ENCODE measurements at regions not wholly inside any gene's neighbourhood (a gene's known extent, or its start where the extent isn't known, plus 50 kb on each side); places are given as distances from the start of the nearest gene placed in this dataset.

DNA sequence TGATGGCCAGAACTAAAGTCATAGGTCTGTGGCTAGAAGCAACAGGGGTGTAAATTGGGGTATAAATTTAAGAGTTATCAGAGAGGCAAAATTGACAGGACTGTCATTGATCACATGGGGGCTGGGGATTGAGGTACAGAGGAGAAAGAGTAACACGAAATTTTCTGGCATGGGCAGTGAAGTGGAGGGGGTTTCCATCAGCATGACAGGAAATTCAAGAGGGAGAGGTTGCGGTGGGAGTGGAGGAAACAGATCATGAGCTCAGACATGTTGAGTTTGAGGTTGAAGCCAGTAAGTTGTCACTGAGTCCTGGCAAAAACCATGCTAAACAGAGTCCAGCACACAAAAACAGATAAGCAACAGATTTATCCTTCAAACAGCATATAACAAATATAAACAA lies 192.1 kb upstream of the TSC22D1 start:
- TF ChIP-seq, protein P1, sequence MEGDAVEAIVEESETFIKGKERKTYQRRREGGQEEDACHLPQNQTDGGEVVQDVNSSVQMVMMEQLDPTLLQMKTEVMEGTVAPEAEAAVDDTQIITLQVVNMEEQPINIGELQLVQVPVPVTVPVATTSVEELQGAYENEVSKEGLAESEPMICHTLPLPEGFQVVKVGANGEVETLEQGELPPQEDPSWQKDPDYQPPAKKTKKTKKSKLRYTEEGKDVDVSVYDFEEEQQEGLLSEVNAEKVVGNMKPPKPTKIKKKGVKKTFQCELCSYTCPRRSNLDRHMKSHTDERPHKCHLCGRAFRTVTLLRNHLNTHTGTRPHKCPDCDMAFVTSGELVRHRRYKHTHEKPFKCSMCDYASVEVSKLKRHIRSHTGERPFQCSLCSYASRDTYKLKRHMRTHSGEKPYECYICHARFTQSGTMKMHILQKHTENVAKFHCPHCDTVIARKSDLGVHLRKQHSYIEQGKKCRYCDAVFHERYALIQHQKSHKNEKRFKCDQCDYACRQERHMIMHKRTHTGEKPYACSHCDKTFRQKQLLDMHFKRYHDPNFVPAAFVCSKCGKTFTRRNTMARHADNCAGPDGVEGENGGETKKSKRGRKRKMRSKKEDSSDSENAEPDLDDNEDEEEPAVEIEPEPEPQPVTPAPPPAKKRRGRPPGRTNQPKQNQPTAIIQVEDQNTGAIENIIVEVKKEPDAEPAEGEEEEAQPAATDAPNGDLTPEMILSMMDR (IDR thresholded peaks at IDR 0.05; ENCODE audit: low read length): no peak
- TF ChIP-seq EZH2 (optimal IDR thresholded peaks at IDR 0.05; ENCODE audit: low read depth, low read length) (no peak), EZH2phosphoT487 (IDR thresholded peaks at IDR 0.05; ENCODE audit: low read length) (no peak)
